HG03571 (cell line): ENCODE measurements at regions not wholly inside any gene's neighbourhood (a gene's known extent, or its start where the extent isn't known, plus 50 kb on each side); places are given as distances from the start of the nearest gene placed in this dataset.

Source experiments
- ATAC-seq: cut with Tn5 transposase; IDR thresholded peaks from one replicate; pipeline ENCODE4 v1.9.1; 2021; ENCODE audit not compliant: unreplicated experiment

DNA sequence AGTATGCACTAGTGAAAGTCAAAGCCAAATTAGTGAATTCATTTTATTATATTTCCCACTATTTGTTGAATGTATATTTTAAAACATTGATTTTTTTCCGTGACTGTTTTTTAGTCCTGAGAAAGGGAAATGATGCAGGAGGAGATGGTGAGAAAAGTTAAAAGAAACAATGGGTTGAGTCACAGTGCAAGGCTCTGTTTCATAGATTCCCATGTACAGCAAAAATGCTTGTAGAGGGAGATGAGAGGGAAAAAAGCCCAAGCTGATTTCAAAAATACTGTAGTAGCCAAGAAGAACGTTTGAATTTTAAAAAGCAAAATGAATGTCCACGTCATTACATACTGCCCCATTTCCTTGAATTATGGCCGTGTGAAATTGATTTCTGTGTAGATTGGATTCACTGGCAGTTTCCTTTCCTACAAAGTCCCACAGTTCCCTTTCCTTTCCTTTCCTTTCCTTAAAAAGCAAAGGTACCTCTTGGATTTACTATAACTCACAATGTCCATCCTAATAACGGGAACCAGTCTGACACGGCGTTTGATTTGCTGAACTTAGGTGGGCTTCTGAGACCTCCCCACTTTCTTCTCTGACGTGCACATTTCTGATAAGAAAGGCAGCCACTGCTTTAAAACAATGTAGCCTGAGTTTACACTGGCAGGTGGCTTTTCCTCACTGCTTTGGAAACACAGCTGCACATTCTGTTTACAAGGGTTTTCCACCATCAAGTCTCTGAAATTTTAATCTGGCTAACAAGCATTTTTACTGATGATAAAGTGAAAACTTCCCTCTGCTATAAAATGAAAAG, 63.7 kb downstream of the SPCS3 start:
- no peak for ATAC-seq

DNA sequence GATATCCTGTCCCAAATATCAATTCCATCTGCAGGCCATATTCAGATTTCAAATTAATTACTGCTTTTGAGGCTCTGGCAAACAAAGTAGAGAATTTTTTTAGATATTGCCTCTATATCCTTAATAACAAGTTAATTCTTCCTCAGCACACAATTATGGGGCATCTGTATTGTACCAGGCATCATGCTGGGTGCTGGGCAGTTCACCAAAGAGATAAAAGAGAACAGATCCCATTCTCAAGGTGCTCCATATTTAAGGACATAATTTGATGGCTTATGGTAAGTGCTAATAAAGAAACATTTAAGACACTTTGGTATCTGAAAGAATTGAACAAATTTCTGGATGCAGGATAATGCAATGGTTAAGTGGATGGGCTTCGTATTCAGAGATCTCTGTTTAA, 65.8 kb downstream of the SPCS3 start:
- ATAC-seq, result no peak

DNA sequence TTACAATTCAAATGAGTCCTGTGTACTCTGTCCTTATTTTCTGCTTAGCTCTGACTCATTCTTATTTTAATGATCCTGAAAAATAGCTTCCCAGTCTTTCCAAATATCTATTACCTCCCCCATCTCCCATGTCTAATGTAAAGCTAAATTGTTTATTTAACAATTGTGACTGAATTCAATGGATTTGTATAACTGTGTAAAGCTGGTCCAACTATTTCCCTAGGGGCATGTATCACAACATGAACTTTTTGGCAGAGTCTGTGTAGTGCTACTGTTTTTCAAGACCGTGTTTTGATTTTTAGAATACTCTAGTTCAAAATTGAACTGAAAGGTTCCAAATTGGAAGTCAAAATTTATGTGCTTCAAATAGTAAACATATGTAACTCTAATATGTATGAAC, 67.8 kb downstream of the SPCS3 start:
- ATAC-seq, result no peak

GRCh38 chr4:176393306-176394013, 73.7 kb downstream of the SPCS3 start:
- no peak for ATAC-seq

GRCh38 chr4:176400816-176401461, 81.2 kb downstream of the SPCS3 start:
- ATAC-seq, result no peak

DNA sequence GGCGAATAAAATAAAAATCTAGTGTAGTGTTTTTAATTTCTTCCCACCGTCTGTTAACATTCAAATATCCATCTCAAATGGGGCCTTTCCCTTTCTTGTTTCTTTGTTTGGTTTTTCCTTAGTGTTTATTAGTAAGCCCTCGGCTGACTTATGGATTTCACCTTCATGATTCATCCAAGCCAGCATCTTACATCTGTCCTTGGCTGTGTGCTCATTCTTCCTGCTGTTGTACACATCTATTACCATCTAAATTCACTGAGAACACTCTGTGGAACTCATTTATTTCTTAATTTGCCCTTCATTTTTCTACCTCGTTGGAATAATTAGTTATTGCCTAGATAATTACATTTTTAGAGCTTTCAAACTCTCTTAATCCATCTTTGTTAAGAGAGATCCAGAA, 84.9 kb downstream of the SPCS3 start:
- ATAC-seq, result no peak

DNA sequence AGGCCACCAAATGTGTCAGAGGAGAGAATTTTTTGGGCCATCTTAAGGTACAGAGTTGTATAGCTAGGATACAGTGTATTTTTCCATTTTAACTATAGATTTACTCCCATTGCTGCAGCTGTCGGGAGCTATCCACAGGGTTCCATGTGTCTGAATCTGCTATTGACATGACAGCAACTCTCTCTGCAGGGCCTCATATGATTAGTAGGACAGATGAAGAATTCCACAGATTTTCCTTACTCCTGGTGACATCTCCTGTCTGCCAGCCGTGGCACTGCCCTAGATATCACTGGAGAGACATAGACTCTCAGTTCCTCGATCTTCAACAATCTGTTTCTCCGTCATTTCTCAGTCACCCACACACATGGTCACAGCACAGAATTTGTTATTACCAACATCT, 86.5 kb downstream of the SPCS3 start:
- ATAC-seq, result no peak

DNA sequence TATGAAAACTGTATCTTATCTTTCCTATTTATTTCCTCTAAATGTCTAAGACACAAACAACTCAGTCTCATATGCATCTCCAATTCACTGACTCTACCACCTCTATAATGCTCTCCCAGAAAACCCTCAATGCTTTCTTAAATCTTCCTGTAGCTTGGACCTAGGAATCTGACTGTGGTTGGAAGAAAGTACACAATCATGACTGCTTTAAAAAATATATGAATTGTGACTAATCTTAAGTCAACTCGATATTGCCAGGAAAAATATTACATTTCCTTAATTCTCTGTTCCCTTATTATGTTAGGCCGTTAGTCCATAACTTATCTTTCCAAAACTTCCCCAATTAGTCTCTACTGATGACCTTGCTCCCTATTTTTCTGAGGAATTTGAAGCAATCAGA, 87.0 kb downstream of the SPCS3 start:
- no peak for ATAC-seq

DNA sequence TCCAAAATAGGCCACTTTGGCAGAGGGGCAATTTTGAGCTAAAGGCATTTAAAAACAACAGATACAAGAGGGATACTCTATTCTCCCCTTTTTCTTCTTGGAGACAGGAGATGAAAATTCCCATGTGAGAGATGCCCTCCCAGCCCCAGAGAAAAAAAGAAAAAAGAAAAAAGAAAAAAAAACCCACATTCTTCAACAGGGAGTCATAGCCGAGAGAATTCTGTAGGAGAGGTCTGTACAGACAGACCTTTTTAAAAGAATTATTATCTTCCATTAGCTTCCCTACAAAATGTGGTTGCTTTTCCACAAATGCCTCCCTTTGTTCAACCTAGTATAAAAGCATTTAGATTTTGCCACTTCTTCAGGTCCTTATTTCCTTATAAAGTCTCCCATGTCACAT, 89.9 kb downstream of the SPCS3 start:
- no peak for ATAC-seq

DNA sequence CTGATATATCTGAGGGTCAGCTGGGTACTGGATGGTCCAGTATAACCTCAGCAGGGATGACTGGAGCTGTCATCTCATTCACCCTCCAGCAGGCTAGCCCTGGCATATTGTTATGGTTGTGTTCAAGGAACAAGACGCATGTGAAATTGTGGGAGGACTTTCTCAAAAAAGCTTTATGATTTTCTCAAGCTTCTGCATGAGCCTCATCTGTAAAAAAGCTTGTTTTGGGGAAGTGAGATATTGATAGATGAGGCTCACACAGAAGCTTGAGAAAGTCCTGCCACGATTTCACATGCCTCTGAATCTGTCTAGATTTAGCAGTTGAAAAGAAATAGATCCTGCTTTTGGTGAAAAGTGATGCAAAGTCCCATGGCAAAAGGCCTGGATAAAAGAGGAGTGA, 93.4 kb downstream of the SPCS3 start:
- ATAC-seq, result no peak

DNA sequence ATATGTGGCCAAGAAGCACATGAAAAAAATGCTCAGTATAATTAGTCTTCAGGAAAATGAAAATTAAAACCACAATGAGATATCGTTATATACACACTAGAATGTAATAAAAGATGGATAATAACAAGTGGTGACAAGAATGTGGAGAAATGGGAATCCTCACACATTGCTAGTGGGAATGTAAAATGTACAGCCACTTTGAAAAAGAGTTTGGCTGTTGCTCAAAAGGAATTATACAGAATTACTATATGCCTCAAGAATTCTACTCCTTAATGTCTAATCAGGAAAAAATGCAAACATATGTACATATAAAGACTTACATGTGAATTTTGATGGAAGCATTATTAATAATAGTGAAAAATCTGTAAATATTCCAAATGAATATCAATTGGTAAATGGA, 102.2 kb downstream of the SPCS3 start:
- no peak for ATAC-seq

- no peak for ATAC-seq
Observed at GRCh38 chr4:176422511-176422910, 102.7 kb downstream of the SPCS3 start.

DNA sequence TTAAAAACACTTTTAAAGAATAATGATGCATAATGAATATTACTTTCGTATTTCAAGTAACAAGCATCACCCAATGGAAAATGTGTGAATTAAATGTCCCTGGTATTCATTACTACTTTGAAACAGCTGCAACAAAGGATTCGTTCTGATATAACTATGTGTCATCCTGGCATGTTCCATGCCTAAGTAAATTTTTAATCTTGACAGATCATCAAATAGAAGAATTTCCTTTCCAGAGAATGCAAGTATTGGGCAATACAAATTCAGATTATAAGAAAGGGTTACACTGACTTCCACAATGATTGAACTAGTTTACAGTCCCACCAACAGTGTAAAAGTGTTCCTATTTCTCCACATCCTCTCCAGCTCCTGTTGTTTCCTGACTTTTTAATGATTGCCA, 105.3 kb downstream of the SPCS3 start:
- no peak for ATAC-seq

DNA sequence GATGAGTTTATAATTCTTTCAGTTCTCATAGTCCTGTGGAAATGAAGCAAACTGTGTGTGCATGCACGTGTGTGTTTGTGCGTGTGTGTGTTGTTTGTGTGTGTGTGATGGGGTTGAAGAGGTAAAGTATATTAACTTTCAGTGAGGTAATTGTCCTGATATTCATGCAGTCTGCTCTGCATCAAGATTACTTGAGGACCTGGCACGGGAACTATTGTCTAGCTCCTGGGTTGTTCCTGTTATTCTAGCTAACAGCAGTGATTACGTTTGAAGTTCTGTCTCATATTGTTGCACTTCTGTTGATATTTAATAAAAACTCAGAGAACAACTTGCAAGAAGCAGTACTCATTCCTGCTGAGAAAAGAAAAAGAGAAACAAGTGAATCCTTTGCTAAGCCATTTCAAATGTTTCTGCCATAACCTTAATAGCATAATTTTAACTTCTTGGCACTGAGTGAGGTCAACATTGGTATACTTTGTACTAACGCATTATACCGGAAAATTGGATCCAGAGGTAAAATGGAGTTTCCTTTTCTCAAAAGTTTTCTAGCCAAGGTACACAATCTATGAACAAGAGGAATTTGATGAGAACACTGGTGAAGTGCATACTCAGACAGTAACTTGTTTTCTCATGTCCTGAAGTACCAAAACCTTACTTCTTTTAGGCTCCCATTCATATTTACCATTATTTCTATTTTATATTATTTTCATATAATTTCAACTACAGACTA, 113.2 kb downstream of the SPCS3 start:
- ATAC-seq, result no peak

GRCh38 chr4:176433983-176434382, 114.2 kb downstream of the SPCS3 start:
- no peak for ATAC-seq

DNA sequence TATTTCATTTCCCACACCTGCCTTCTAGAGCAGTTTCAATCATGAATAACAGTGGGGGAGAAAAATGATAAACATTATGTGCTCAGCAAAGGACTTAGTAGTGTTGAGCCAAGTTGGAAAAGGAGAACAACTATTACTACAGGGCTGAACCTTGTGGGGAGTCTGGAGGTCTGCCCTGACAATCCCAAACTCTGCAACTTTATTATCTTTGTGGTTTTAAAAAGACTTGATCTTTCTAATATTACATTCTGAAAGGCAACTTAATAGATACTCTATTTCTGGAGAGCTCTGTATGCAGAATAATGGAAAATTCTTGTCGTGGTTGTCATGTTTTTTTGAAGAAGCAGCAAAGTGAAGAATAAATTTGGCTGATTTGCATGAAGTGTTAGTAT, 116.1 kb downstream of the SPCS3 start:
- ATAC-seq, result no peak

GRCh38 chr4:176436293-176436973, 116.7 kb downstream of the SPCS3 start:
- ATAC-seq, result no peak

DNA sequence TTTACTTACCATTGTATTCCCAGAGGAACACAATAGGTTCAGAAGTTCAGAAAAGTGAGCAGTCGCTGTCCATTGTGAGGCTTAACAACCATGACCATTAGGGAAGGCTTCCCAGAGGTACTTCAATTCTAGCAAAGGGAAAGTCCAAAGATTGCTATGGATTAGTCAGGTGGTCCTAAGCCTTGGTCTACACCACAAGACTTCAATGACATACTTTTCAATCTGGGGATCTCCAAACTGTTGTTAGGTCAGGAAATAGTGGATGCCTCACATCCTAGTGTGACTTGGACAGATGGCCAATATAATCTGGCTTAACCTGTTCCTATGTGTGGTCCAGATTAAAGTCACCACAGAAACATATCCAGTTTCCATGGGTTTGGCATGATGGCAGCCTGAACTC, 118.0 kb downstream of the SPCS3 start:
- ATAC-seq, result no peak

DNA sequence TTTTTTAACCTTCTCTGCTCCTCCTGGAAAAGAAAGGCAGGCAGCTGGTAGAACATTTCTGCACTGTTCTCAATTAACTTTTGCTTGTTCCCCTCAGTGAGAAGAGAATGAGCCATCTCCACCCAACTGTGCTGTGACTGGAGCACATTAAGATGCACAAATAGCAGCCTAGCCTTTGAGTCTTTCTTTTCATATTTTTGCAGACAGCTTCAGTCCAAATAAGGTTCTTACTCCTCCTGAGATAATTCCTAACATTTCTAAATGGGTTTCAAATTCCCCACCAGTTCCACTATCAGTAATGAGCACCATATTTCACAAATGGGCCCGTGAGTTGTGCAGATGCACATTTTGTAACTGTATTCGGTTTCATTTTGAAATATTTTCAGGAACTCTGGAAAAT, 118.6 kb downstream of the SPCS3 start:
- ATAC-seq, result no peak

GRCh38 chr4:176439611-176440010, 119.8 kb downstream of the SPCS3 start:
- ATAC-seq, result no peak

- ATAC-seq, result no peak
Observed at GRCh38 chr4:176440698-176441097, 120.9 kb downstream of the SPCS3 start.
